ENCODE measurements at regions not wholly inside any gene's neighbourhood (a gene's known extent, or its start where the extent isn't known, plus 50 kb on each side); places are given as distances from the start of the nearest gene placed in this dataset.
"Not testable (repeated sequence)": the region's sequence is repeated elsewhere in the genome, so short reads cannot be mapped to it uniquely, and the experiment has no call there.

- DNase-seq = peak; percentile 51
Observed at GRCh38 chr13:65584126-65584525, 1646.0 kb downstream of the PCDH9 start.

- peak; percentile 52 for DNase-seq
Observed at GRCh38 chr13:65582160-65582559, 1648.0 kb downstream of the PCDH9 start.

GRCh38 chr13:65564561-65564960 is 1665.6 kb downstream of the PCDH9 start:
- DNase-seq = not testable (repeated sequence)

- no peak for DNase-seq
Observed at GRCh38 chr13:65562305-65562704, 1667.8 kb downstream of the PCDH9 start.

GRCh38 chr13:65560936-65561335 is 1669.2 kb downstream of the PCDH9 start:
- DNase-seq = no peak

GRCh38 chr13:65555962-65556361 is 1674.2 kb downstream of the PCDH9 start:
- no peak for DNase-seq

- DNase-seq = no peak
Observed at GRCh38 chr13:65553096-65553727, 1676.9 kb downstream of the PCDH9 start.

- DNase-seq = no peak
Observed at GRCh38 chr13:65551208-65551607, 1678.9 kb downstream of the PCDH9 start.

GRCh38 chr13:65540175-65540574 is 1690.0 kb downstream of the PCDH9 start:
- no peak for DNase-seq

- DNase-seq = no peak
Observed at GRCh38 chr13:65535370-65535769, 1694.8 kb downstream of the PCDH9 start.

- DNase-seq = no peak
Observed at GRCh38 chr13:65532231-65532630, 1697.9 kb downstream of the PCDH9 start.

GRCh38 chr13:65530688-65531087 is 1699.4 kb downstream of the PCDH9 start:
- no peak for DNase-seq

GRCh38 chr13:65529541-65529940 is 1700.6 kb downstream of the PCDH9 start:
- DNase-seq = no peak

GRCh38 chr13:65508745-65509144 is 1721.4 kb downstream of the PCDH9 start:
- no peak for DNase-seq

GRCh38 chr13:65508338-65508737 is 1721.8 kb downstream of the PCDH9 start:
- no peak for DNase-seq

- no peak for DNase-seq
Observed at GRCh38 chr13:65505941-65506340, 1724.2 kb downstream of the PCDH9 start.

GRCh38 chr13:65504213-65504612 is 1725.9 kb downstream of the PCDH9 start:
- DNase-seq = no peak

GRCh38 chr13:65500481-65500880 is 1729.7 kb downstream of the PCDH9 start:
- no peak for DNase-seq

GRCh38 chr13:65499256-65499655 is 1730.9 kb downstream of the PCDH9 start:
- DNase-seq = no peak

GRCh38 chr13:65497265-65497664 is 1732.9 kb downstream of the PCDH9 start:
- DNase-seq = no peak

GRCh38 chr13:65490725-65491124 is 1739.4 kb downstream of the PCDH9 start:
- DNase-seq = not testable (repeated sequence)

GRCh38 chr13:65488606-65489005 is 1741.5 kb downstream of the PCDH9 start:
- DNase-seq = no peak

GRCh38 chr13:65479692-65480091 is 1750.4 kb downstream of the PCDH9 start:
- DNase-seq = no peak

GRCh38 chr13:65473196-65473595 is 1756.9 kb downstream of the PCDH9 start:
- no peak for DNase-seq

- DNase-seq = no peak
Observed at GRCh38 chr13:65472336-65472735, 1757.8 kb downstream of the PCDH9 start.
